GM12878 (cell line): ENCODE measurements at regions not wholly inside any gene's neighbourhood (a gene's known extent, or its start where the extent isn't known, plus 50 kb on each side); places are given as distances from the start of the nearest gene placed in this dataset.

ENCODE experiments used
- CHD1 ChIP-seq: IDR thresholded peaks from 2 replicates; pipeline ENCODE4 v1.6.1; 2012; ENCODE audit warnings: low read depth, low read length, improper control_type of control experiment
- ZBTB11 ChIP-seq: fragments of 450-650 bp; formaldehyde crosslinking; IDR thresholded peaks from 2 replicates; pipeline ENCODE4 v1.5.0; 2022; ENCODE audit warnings: mild to moderate bottlenecking, missing genetic modification characterization

GRCh38 chr11:121958323-121958970 lies 157.6 kb downstream of the BLID start:
- TF ChIP-seq ZBTB11 (CRISPR knock-in tag) (no peak), CHD1 (no peak)
